HEK293 (cell line): ENCODE measurements at regions not wholly inside any gene's neighbourhood (a gene's known extent, or its start where the extent isn't known, plus 50 kb on each side); places are given as distances from the start of the nearest gene placed in this dataset.

Experiments used
- ZNF660 ChIP-seq: fragments of 450-650 bp; IDR thresholded peaks from 2 replicates; pipeline ENCODE4 v1.5.1; 2018; ENCODE audit warnings: missing biosample characterization, mild to moderate bottlenecking, missing genetic modification characterization
- TF ChIP-seq, protein P1 (sequence below): fragments of 450-650 bp; IDR thresholded peaks from 2 replicates; pipeline ENCODE4 v1.5.1; 2018; ENCODE audit warnings: missing biosample characterization, missing genetic modification characterization
- TF ChIP-seq, protein P2 (sequence below): fragments of 450-650 bp; formaldehyde crosslinking; IDR thresholded peaks from 2 replicates; pipeline ENCODE4 v1.5.1; 2016; ENCODE audit warnings: missing biosample characterization, missing genetic modification characterization
- TF ChIP-seq, protein P3 (sequence below): fragments of 450-650 bp; formaldehyde crosslinking; IDR thresholded peaks from 2 replicates; pipeline ENCODE4 v1.5.1; 2016; ENCODE audit warnings: missing biosample characterization, missing genetic modification characterization

DNA sequence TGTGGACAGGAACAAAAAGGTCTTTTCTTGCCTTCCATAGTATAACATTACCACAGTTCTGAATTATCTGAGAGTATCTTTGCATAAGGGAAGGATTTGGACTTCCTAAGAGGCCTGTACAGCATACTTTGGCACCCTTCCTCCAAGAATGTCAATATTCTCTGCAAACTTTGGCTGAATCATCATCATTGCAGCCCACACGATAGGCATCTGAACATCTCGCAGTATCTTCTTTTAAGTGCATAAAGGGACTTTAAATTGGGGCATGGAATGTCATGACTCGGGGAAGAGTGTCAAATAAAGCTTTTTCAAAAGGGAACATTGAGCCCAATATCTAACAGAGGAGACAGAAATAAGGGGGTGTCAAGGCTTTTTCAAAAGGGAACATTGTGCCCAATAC is 646.2 kb upstream of the STXBP6 start:
- no peak for TF ChIP-seq ZNF660 (tag by site-specific recombination)
- TF ChIP-seq, protein P1, sequence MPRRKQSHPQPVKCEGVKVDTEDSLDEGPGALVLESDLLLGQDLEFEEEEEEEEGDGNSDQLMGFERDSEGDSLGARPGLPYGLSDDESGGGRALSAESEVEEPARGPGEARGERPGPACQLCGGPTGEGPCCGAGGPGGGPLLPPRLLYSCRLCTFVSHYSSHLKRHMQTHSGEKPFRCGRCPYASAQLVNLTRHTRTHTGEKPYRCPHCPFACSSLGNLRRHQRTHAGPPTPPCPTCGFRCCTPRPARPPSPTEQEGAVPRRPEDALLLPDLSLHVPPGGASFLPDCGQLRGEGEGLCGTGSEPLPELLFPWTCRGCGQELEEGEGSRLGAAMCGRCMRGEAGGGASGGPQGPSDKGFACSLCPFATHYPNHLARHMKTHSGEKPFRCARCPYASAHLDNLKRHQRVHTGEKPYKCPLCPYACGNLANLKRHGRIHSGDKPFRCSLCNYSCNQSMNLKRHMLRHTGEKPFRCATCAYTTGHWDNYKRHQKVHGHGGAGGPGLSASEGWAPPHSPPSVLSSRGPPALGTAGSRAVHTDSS (tag by site-specific recombination) = no peak
- TF ChIP-seq, protein P2, sequence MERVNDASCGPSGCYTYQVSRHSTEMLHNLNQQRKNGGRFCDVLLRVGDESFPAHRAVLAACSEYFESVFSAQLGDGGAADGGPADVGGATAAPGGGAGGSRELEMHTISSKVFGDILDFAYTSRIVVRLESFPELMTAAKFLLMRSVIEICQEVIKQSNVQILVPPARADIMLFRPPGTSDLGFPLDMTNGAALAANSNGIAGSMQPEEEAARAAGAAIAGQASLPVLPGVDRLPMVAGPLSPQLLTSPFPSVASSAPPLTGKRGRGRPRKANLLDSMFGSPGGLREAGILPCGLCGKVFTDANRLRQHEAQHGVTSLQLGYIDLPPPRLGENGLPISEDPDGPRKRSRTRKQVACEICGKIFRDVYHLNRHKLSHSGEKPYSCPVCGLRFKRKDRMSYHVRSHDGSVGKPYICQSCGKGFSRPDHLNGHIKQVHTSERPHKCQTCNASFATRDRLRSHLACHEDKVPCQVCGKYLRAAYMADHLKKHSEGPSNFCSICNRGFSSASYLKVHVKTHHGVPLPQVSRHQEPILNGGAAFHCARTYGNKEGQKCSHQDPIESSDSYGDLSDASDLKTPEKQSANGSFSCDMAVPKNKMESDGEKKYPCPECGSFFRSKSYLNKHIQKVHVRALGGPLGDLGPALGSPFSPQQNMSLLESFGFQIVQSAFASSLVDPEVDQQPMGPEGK (tag by site-specific recombination) = no peak
- TF ChIP-seq, protein P3, sequence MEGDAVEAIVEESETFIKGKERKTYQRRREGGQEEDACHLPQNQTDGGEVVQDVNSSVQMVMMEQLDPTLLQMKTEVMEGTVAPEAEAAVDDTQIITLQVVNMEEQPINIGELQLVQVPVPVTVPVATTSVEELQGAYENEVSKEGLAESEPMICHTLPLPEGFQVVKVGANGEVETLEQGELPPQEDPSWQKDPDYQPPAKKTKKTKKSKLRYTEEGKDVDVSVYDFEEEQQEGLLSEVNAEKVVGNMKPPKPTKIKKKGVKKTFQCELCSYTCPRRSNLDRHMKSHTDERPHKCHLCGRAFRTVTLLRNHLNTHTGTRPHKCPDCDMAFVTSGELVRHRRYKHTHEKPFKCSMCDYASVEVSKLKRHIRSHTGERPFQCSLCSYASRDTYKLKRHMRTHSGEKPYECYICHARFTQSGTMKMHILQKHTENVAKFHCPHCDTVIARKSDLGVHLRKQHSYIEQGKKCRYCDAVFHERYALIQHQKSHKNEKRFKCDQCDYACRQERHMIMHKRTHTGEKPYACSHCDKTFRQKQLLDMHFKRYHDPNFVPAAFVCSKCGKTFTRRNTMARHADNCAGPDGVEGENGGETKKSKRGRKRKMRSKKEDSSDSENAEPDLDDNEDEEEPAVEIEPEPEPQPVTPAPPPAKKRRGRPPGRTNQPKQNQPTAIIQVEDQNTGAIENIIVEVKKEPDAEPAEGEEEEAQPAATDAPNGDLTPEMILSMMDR = no peak
